K562 (cell line): ENCODE measurements at regions not wholly inside any gene's neighbourhood (a gene's known extent, or its start where the extent isn't known, plus 50 kb on each side); places are given as distances from the start of the nearest gene placed in this dataset.
A peak's percentile ranks its signal among the peaks of the same experiment; 100 is the strongest.

Experiments used
- ATAC-seq: fragments of 200-7000 bp; cut with Tn5 transposase; 3 replicates; pipeline ENCODE4 v1.9.1; 2020; ENCODE audit warnings: moderate library complexity
- BruUV-seq: library from RNA; stranded (reverse); fragments of 400-500 nt; replicated peaks from 2 replicates; lab custom pipeline; 2021; lab: Mats Ljungman, UMichigan
- CTCF ChIA-PET: fragments of 300-600 bp; formaldehyde crosslinking; extraction: SDS; loops from one replicate; lab custom pipeline; 2021; ENCODE audit warnings: low intra/inter-chr PET ratio; lab: Yijun Ruan, JAX
- POLR2A ChIA-PET: fragments of 300-600, 350-650 bp; sonication (Branson Sonifier 250); formaldehyde crosslinking; extraction: SDS; loops from one replicate; lab custom pipeline; 2021; ENCODE audit warnings: antibody characterized with exemption, inconsistent platforms; lab: Yijun Ruan, JAX
- DNase-seq, 4 experiments: peaks; one replicate each; pipeline versions ENCODE4 v3.0.0 to v3.0.0-alpha.2; 2011 to 2018; ENCODE audit warnings: low spot score in 3 of 4, mixed read lengths in 3 of 4; ENCODE audit errors: extremely low read depth in 1 of 4
- FAIRE-seq: peaks from 2 replicates; lab custom pipeline; 2011; peaks lifted over from hg19 to GRCh38; lab: Jason Lieb, UNC
- H2AFZ ChIP-seq: 2 replicates; pipeline ENCODE4 v1.6.0; 2011; ENCODE audit warnings: low read depth, low read length, control low read depth, inconsistent platforms
- H3K27ac ChIP-seq: fragments of 200-600 bp; 3 replicates; pipeline ENCODE4 v1.8.0; 2011; ENCODE audit warnings: low read depth, mild to moderate bottlenecking, control low read depth, inconsistent platforms, low read length, moderate library complexity, mixed read lengths; ENCODE audit errors: extremely low read depth
- H3K27me3 ChIP-seq, 2 experiments: fragments of 300-600 bp in 1 of 2; 2 replicates in 1 of 2; 3 replicates in 1 of 2; pipeline versions ENCODE4 v1.6.0 to v1.8.0; 2011; ENCODE audit warnings: inconsistent platforms in 2 of 2, low read length in 2 of 2, mild to moderate bottlenecking in 1 of 2, mixed read lengths in 1 of 2, moderate library complexity in 1 of 2; ENCODE audit not compliant: control insufficient read depth in 2 of 2, insufficient read depth in 2 of 2
- H3K36me3 ChIP-seq: fragments of 300-600 bp; 3 replicates; pipeline ENCODE4 v1.8.0; 2011; ENCODE audit warnings: mild to moderate bottlenecking, low read length, inconsistent platforms; ENCODE audit not compliant: control insufficient read depth, insufficient read depth
- H3K4me1 ChIP-seq, 2 experiments: fragments of 200-600 bp in 1 of 2; replicated peaks in 1 of 2; 2 replicates in 1 of 2; 3 replicates in 1 of 2; pipeline versions ENCODE4 v1.5.1 to v1.8.0; 2011; ENCODE audit warnings: inconsistent platforms in 2 of 2, low read length in 2 of 2, mild to moderate bottlenecking in 1 of 2, mixed read lengths in 1 of 2, moderate library complexity in 1 of 2; ENCODE audit not compliant: control insufficient read depth in 2 of 2, insufficient read depth in 2 of 2
- H3K4me2 ChIP-seq: 2 replicates; pipeline ENCODE4 v1.6.1; 2011; ENCODE audit warnings: low read length, control low read depth, inconsistent platforms, mixed read lengths; ENCODE audit not compliant: insufficient read depth
- H3K4me3 ChIP-seq: fragments of 200-600 bp; sonication (generic), shearing (Covaris generic); 2 replicates; pipeline ENCODE4 v1.5.1; 2016; ENCODE audit warnings: control low read depth, inconsistent platforms
- H3K79me2 ChIP-seq: fragments of 200-600 bp; 3 replicates; pipeline ENCODE4 v1.8.0; 2011; ENCODE audit warnings: low read length, inconsistent platforms; ENCODE audit not compliant: control insufficient read depth, insufficient read depth
- H3K9ac ChIP-seq, 2 experiments: 2 replicates each; pipeline versions ENCODE4 v1.6.0 to v1.6.1; 2011; ENCODE audit warnings: low read depth in 2 of 2, low read length in 2 of 2, control low read depth in 1 of 2, inconsistent platforms in 1 of 2, mild to moderate bottlenecking in 1 of 2, mixed read lengths in 1 of 2; ENCODE audit not compliant: insufficient read depth in 1 of 2
- H3K9me1 ChIP-seq: one replicate; pipeline ENCODE4 v1.6.0; 2011; ENCODE audit warnings: inconsistent platforms, mild to moderate bottlenecking, low read length, moderate library complexity; ENCODE audit not compliant: control insufficient read depth, insufficient read depth
- H3K9me3 ChIP-seq: replicated peaks from 2 replicates; pipeline ENCODE4 v1.5.1; 2011; ENCODE audit warnings: low read depth, low read length, inconsistent platforms; ENCODE audit not compliant: control insufficient read depth, insufficient read depth
- H4K20me1 ChIP-seq: replicated peaks from 2 replicates; pipeline ENCODE4 v1.6.1; 2011; ENCODE audit warnings: low read length, inconsistent platforms, mixed read lengths; ENCODE audit not compliant: control insufficient read depth, insufficient read depth
- CBFA2T3 ChIP-seq: fragments of 450-650 bp; IDR thresholded peaks from 2 replicates; pipeline ENCODE4 v1.6.1; 2017
- EZH2 ChIP-seq: IDR thresholded peaks from 2 replicates; pipeline ENCODE4 v1.6.1; 2012; ENCODE audit warnings: low read depth, mild to moderate bottlenecking, inconsistent platforms, low read length, borderline replicate concordance
- FOXA1 ChIP-seq: fragments of 450-650 bp; IDR thresholded peaks from 2 replicates; pipeline ENCODE4 v1.6.1; 2016; ENCODE audit warnings: mild to moderate bottlenecking, borderline replicate concordance
- GATAD2A ChIP-seq: fragments of 450-650 bp; IDR thresholded peaks from 2 replicates; pipeline ENCODE4 v1.6.1; 2017
- HIVEP1 ChIP-seq: fragments of 250-450 bp; sonication (Bioruptor Pico); IDR thresholded peaks from 2 replicates; pipeline ENCODE4 v1.4.0; 2020; ENCODE audit warnings: mild to moderate bottlenecking
- HSF4 ChIP-seq: fragments of 250-450 bp; sonication (Bioruptor Pico); IDR thresholded peaks from 2 replicates; pipeline ENCODE4 v2.1.2; 2022; ENCODE audit warnings: mild to moderate bottlenecking, moderate library complexity, borderline replicate concordance
- KLF1 ChIP-seq: fragments of 450-650 bp; IDR thresholded peaks from 2 replicates; pipeline ENCODE4 v1.6.1; 2016; ENCODE audit warnings: missing genetic modification characterization, missing compliant biosample characterization
- MCM3 ChIP-seq: fragments of 450-650 bp; IDR thresholded peaks from 2 replicates; pipeline ENCODE4 v1.6.1; 2016
- RBM17 ChIP-seq: fragments of 200-400 bp; formaldehyde crosslinking; IDR thresholded peaks from 2 replicates; pipeline ENCODE4 v1.6.1; 2017; ENCODE audit warnings: low read depth, mild to moderate bottlenecking, low read length, borderline replicate concordance
- SRSF9 ChIP-seq: fragments of 200-400 bp; formaldehyde crosslinking; IDR thresholded peaks from 2 replicates; pipeline ENCODE4 v1.6.1; 2017; ENCODE audit warnings: low read depth, low read length, borderline replicate concordance
- WHSC1 ChIP-seq: IDR thresholded peaks from one replicate; pipeline ENCODE4 v1.6.1; 2012; ENCODE audit warnings: low read length, control low read depth, inconsistent platforms
- ZFP1 ChIP-seq: fragments of 450-650 bp; formaldehyde crosslinking; IDR thresholded peaks from 2 replicates; pipeline ENCODE4 v1.4.0; 2020; ENCODE audit warnings: mild to moderate bottlenecking, mixed read lengths
- ZKSCAN3 ChIP-seq: fragments of 250-450 bp; sonication (Bioruptor Pico); IDR thresholded peaks from 2 replicates; pipeline ENCODE4 v1.4.0; 2020
- ZNF165 ChIP-seq: fragments of 250-450 bp; sonication (Bioruptor Pico); IDR thresholded peaks from 2 replicates; pipeline ENCODE4 v1.4.0; 2020; ENCODE audit warnings: borderline replicate concordance
- ZNF398 ChIP-seq: fragments of 250-450 bp; sonication (Bioruptor Pico); IDR thresholded peaks from 2 replicates; pipeline ENCODE4 v1.8.0; 2021; ENCODE audit warnings: moderate library complexity, mild to moderate bottlenecking, inconsistent platforms
- ZNF444 ChIP-seq: fragments of 250-450 bp; sonication (Bioruptor Pico); IDR thresholded peaks from 2 replicates; pipeline ENCODE4 v1.4.0; 2020; ENCODE audit warnings: mild to moderate bottlenecking, moderate library complexity
- WGBS: fragments of 100-300 bp; shearing (Covaris generic); methylation state at CpG from one replicate; pipeline ENCODE4 v1.1.6; 2016; ENCODE audit warnings: low coverage, mixed read lengths; ENCODE audit not compliant: insufficient coverage; ENCODE audit errors: missing lambda C conversion rate; 5-methylcytosine and 5-hydroxymethylcytosine counted together
- in situ Hi-C: fragments of 300-500 bp; cut with MboI; formaldehyde crosslinking; loops from 4 replicates; pipeline ENCODE4 v1.15.0; 2018; ENCODE audit warnings: inconsistent platforms, mixed read lengths
- intact Hi-C: fragments of 100-400 bp; cut with micrococcal nuclease; formaldehyde crosslinking; loops from 2 replicates; pipeline ENCODE4 v1.14.2; 2022

DNA sequence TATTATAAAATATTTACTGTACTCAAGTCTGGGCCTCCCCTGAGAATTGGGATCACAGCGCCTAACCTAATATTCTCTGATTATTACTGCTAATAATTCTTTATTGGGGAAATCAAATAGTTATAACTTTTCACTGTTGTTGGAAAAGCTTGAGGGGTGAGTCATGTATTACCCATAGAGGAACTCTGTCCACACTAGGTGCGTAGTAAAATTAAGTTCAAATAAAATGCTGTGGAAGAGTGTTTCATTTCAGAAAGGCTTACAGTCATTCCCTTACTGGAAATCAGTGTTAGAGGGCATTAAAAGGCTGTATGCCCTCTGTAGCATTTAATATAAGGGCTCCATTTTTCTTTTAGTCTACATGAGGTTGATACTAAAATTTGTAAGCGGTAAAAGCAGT, 135.0 kb upstream of the NFIA start:
- no peaks in the 10 kb centered on the region for H3K36me3 ChIP-seq
- H3K4me3 ChIP-seq, result no peak overlapping the region
- no peak for FAIRE-seq
- no peak for DNase-seq
- 81% methylated on average over 3 of the region's 3 CpGs for WGBS
- H3K9me1 ChIP-seq, result no peaks in the 10 kb centered on the region
- no peak overlapping the region for H3K27ac ChIP-seq
- no peaks in the 10 kb centered on the region for H4K20me1 ChIP-seq
- intact Hi-C loops (no loop called here), in situ Hi-C loops (no loop called here)
- H2AFZ ChIP-seq, result peak overlapping the region; percentile 26; the same call in 1 of the 2 replicates
- no peaks in the 10 kb centered on the region; a peak in 3 of 5 replicates for H3K4me1 ChIP-seq
- no peak overlapping the region for H3K4me2 ChIP-seq
- H3K9me3 ChIP-seq, result no peaks in the 10 kb centered on the region
- no peaks in the 10 kb centered on the region for H3K79me2 ChIP-seq
- ATAC-seq, result no peak
- no peaks in the 10 kb centered on the region for H3K27me3 ChIP-seq
- POLR2A ChIA-PET, result interaction anchor here (1.2 kb wide), 1 partner anchor 9 kb away, joined by 3 read pairs; no protein-coding TSS in a partner anchor
- no TSS peak for BruUV-seq
- TF ChIP-seq EZH2 (no peak), ZNF165 (no peak), ZKSCAN3 (no peak), WHSC1 (no peak), HSF4 (CRISPR knock-in tag) (no peak), GATAD2A (no peak), ZNF444 (no peak), KLF1 (tag) (no peak), HIVEP1 (CRISPR knock-in tag) (no peak), RBM17 (no peak), CBFA2T3 (no peak), ZFP1 (CRISPR knock-in tag) (no peak), SRSF9 (no peak), FOXA1 (no peak), MCM3 (no peak), ZNF398 (CRISPR knock-in tag) (no peak)
- TF ChIP-seq, all 486 proteins: peak for 0
- no peak overlapping the region for H3K9ac ChIP-seq
- CTCF ChIA-PET, result no interaction called here
